PC-9 (cell line): ENCODE measurements at regions not wholly inside any gene's neighbourhood (a gene's known extent, or its start where the extent isn't known, plus 50 kb on each side); places are given as distances from the start of the nearest gene placed in this dataset.

Experiments used
- EZH2 ChIP-seq: fragments of 200-600 bp; sonication (generic); IDR thresholded peaks from 2 replicates; pipeline ENCODE4 v1.8.0; 2017; ENCODE audit warnings: antibody characterized with exemption, low read depth
- TF ChIP-seq, protein P1 (sequence below): fragments of 200-600 bp; sonication (generic); conservative IDR thresholded peaks from 2 replicates; pipeline ENCODE4 v1.6.1; 2017; ENCODE audit warnings: mixed run types, antibody characterized with exemption, mild to moderate bottlenecking, moderate library complexity

DNA sequence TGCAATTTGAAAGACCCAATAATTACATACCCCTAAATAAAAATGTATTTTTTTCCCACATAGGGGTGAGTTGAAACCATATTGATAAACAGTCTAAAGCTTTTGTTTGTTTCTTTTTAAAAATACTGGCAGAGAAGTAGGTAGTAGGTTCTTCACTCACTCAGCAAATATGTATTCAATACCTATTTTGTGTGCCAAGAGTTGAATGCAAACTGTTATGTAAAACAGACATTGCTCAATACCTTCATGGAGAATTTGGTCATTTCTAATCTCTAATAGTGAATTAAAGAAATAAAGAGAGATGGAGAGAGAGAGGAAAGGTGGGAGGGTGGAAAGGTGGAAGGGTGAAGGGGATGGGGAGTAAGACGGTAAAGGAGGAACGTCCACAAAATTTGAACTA is 589.9 kb upstream of the GNPDA2 start:
- TF ChIP-seq, protein P1, sequence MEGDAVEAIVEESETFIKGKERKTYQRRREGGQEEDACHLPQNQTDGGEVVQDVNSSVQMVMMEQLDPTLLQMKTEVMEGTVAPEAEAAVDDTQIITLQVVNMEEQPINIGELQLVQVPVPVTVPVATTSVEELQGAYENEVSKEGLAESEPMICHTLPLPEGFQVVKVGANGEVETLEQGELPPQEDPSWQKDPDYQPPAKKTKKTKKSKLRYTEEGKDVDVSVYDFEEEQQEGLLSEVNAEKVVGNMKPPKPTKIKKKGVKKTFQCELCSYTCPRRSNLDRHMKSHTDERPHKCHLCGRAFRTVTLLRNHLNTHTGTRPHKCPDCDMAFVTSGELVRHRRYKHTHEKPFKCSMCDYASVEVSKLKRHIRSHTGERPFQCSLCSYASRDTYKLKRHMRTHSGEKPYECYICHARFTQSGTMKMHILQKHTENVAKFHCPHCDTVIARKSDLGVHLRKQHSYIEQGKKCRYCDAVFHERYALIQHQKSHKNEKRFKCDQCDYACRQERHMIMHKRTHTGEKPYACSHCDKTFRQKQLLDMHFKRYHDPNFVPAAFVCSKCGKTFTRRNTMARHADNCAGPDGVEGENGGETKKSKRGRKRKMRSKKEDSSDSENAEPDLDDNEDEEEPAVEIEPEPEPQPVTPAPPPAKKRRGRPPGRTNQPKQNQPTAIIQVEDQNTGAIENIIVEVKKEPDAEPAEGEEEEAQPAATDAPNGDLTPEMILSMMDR = no peak
- TF ChIP-seq EZH2 = no peak
